ENCODE measurements at regions not wholly inside any gene's neighbourhood (a gene's known extent, or its start where the extent isn't known, plus 50 kb on each side); places are given as distances from the start of the nearest gene placed in this dataset.

- no peak for TF ChIP-seq CTCF (conservative IDR thresholded peaks at IDR 0.05; ENCODE audit: low read depth, low read length)
- no peak for TF ChIP-seq EZH2 (IDR thresholded peaks at IDR 0.05; ENCODE audit: borderline replicate concordance, low read depth, low read length, poor library complexity, severe bottlenecking)
Observed at GRCh38 chr1:228862542-228863505, 127.5 kb downstream of the RHOU start.
